D721Med (cell line): ENCODE measurements at regions not wholly inside any gene's neighbourhood (a gene's known extent, or its start where the extent isn't known, plus 50 kb on each side); places are given as distances from the start of the nearest gene placed in this dataset.

Source experiments
- DNase-seq: peaks from one replicate; pipeline ENCODE4 v3.0.0; 2011; ENCODE audit warnings: low spot score; ENCODE audit not compliant: insufficient read length
- FAIRE-seq: peaks from 2 replicates; lab custom pipeline; 2011; peaks lifted over from hg19 to GRCh38; lab: Jason Lieb, UNC
- TF ChIP-seq, protein P1 (sequence below): IDR thresholded peaks from 2 replicates; pipeline ENCODE4 v1.5.1; 2012; ENCODE audit warnings: mild to moderate bottlenecking, control low read depth; ENCODE audit not compliant: insufficient read depth; ENCODE audit errors: missing control alignments

DNA sequence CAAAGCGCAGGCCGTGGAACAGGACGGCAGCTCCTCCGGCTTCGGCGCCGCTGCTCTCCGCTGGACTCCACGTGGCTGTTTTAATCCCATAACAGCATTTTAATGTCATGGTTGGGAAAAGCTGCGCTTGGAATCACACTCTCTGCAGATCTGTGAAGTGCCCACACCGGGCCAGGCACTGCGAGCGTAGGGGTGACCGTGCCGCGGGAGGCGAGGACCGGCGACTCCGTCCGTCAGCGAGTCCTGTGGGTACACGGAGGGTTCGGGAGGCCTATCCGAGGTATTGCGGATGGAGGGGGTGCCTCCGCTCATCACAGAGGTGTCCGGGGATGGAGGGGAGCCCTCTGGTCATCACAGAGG, 198.0 kb upstream of the SALL3 start:
- no peak for FAIRE-seq
- no peak for DNase-seq
- TF ChIP-seq, protein P1, sequence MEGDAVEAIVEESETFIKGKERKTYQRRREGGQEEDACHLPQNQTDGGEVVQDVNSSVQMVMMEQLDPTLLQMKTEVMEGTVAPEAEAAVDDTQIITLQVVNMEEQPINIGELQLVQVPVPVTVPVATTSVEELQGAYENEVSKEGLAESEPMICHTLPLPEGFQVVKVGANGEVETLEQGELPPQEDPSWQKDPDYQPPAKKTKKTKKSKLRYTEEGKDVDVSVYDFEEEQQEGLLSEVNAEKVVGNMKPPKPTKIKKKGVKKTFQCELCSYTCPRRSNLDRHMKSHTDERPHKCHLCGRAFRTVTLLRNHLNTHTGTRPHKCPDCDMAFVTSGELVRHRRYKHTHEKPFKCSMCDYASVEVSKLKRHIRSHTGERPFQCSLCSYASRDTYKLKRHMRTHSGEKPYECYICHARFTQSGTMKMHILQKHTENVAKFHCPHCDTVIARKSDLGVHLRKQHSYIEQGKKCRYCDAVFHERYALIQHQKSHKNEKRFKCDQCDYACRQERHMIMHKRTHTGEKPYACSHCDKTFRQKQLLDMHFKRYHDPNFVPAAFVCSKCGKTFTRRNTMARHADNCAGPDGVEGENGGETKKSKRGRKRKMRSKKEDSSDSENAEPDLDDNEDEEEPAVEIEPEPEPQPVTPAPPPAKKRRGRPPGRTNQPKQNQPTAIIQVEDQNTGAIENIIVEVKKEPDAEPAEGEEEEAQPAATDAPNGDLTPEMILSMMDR: no peak

DNA sequence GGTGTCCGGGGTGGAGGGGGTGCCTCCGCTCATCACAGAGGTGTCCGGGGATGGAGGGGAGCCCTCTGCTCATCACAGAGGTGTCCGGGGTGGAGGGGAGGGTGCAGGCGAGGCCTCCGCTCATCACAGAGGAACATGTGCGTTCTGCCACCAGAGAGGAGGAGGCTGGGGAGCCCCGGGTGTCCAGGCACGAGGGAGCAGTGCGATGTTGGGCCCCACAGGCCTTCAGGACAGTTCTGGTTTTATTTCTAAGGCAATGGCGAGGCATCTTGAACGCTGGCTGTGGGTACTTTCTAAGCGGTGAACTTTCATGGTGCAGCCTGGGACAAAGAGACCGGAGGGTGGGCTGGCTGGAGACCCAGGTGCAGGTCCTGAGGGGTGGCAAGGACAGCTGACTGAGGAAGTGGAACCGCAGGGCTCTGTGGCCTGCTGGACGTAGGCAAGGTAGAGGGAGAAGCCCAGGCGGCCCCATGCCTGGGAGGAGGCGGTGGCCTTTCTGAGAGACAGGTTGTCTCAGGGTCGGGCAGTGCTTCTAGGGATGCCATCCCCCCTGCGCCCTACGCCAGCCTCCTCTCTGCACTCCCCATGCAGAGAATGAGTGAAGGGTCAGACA, 196.6 kb upstream of the SALL3 start:
- TF ChIP-seq, protein P1: no peak
- FAIRE-seq: no peak
- no peak for DNase-seq

DNA sequence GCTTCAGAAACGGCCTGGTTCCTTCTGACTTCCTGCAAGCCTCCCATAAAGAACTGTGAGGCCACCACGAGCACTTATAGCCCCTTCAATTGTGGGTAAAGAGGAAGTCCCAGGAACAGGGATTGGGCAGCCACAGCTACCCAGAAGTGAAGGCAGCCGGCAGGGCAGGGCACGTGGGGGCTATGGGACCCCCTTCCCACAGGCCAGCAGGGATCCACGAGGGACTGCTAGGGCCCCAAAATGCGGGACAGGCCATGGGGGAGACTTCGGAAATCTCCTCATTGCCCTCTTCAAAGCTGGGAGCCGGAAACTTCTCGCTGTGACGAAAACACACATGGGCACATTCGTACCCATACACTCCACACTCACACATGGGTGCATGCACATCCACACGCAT, 196.1 kb upstream of the SALL3 start:
- FAIRE-seq: no peak
- TF ChIP-seq, protein P1: no peak
- no peak for DNase-seq

DNA sequence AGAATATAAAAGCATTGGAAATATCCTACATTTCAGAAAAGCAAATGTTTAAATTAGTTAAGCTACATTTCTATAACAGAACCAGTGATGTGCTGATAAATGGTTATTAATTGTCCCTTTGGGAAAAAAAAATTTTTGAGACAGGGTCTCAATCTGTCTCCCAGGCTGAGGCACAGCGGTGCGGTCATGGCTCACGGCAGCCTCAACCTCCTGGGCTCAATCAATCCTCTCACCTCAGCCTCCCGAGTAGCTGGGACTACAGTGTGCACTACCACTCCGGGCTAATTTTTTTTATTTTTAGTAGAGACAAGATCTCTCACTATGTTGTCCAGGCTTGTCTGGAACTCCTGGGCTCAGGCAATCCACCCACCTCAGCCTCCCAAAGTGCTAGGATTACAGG, 194.8 kb upstream of the SALL3 start:
- DNase-seq (no peak), FAIRE-seq (no peak)
- TF ChIP-seq, protein P1: no peak

DNA sequence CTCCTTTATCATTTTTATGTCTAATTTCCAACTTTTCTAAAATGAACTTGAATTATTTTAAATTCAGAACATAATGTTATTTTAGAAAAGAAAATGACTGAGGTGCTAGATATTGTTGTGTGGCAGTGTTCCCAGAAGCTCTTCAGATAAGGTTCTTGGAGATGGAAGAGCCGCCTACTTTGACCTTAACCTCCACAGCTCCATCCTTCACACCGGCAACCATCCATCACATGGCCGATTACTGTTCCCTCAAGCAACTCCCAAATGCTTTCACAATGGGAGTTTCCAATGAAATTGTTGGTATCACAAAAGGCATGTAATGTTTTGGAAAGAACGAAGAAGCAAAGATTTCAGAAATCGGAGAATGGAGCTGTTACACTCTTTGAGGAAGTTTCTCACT, 193.9 kb upstream of the SALL3 start:
- TF ChIP-seq, protein P1: no peak
- FAIRE-seq (no peak), DNase-seq (no peak)

DNA sequence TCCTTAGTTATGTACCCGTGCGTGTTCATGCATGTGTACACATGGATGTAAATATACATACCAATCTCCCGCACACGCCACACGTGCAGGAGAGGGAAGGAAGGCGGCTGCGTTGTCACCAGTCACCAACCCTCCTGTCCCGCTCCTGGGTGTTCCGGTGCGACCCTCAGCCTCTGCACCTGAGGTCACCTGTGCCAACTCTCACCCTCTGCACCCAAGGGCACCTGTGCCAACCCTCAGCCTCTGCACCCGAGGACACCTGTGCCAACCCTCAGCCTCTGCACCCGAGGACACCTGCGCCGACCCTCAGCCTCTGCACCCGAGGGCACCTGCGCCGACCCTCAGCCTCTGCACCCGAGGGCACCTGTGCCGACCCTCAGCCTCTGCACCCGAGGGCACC, 192.8 kb upstream of the SALL3 start:
- FAIRE-seq (no peak), DNase-seq (no peak)
- TF ChIP-seq, protein P1: no peak

DNA sequence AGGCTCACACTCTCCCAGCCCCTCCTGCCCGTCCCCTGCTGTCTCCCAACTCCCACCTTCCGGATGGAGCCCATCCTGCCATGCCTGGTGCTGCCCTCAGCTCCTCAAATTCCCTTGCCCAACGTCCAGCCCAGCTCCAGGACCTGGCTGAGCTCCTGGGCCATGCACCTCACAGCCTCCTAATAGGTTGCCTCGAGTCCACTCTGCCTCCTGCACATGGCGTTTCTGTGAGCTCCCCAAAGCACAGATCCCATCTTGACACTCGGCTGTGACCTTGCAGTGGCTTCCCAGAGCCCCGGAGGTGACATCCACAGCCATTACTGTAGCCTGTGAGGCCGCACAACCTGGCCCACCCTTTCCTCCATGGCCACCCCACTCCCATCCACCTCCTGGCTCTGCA, 191.9 kb upstream of the SALL3 start:
- no peak for FAIRE-seq
- no peak for DNase-seq
- TF ChIP-seq, protein P1: no peak
